ENCODE measurements at regions not wholly inside any gene's neighbourhood (a gene's known extent, or its start where the extent isn't known, plus 50 kb on each side); places are given as distances from the start of the nearest gene placed in this dataset.

- in situ Hi-C loops (cut with HindIII; ENCODE audit: low sequenced_read_pairs) = no loop called here
- no peak for TF ChIP-seq CTCF (IDR thresholded peaks at IDR 0.05; ENCODE audit: low read depth, low read length)
- no peak overlapping the region for H3K4me3 ChIP-seq (ENCODE audit: low read depth, low read length)
- no peak for DNase-seq (ENCODE audit: low read depth, low spot score)
Measured at GRCh38 chr7:7048213-7048612, 134.1 kb upstream of the C1GALT1 start.

GRCh38 chr7:7051206-7051877 is 131.0 kb upstream of the C1GALT1 start:
- in situ Hi-C loops (cut with HindIII; ENCODE audit: low sequenced_read_pairs) = no loop called here
- H3K4me3 ChIP-seq (ENCODE audit: low read depth, low read length) = no peak overlapping the region
- DNase-seq (ENCODE audit: low read depth, low spot score) = no peak
- no peak for TF ChIP-seq CTCF (IDR thresholded peaks at IDR 0.05; ENCODE audit: low read depth, low read length)

- no peak overlapping the region for H3K4me3 ChIP-seq (ENCODE audit: low read depth, low read length)
- no peak for DNase-seq (ENCODE audit: low read depth, low spot score)
- no peak for TF ChIP-seq CTCF (IDR thresholded peaks at IDR 0.05; ENCODE audit: low read depth, low read length)
- in situ Hi-C loops (cut with HindIII; ENCODE audit: low sequenced_read_pairs) = no loop called here
Measured at GRCh38 chr7:7054252-7054830, 128.0 kb upstream of the C1GALT1 start.

GRCh38 chr7:7060828-7061599 is 121.3 kb upstream of the C1GALT1 start:
- H3K4me3 ChIP-seq (ENCODE audit: low read depth, low read length) = no peak overlapping the region
- DNase-seq (ENCODE audit: low read depth, low spot score) = no peak
- in situ Hi-C loops (cut with HindIII; ENCODE audit: low sequenced_read_pairs) = no loop called here
- no peak for TF ChIP-seq CTCF (IDR thresholded peaks at IDR 0.05; ENCODE audit: low read depth, low read length)

- TF ChIP-seq CTCF (IDR thresholded peaks at IDR 0.05; ENCODE audit: low read depth, low read length) = no peak
- H3K4me3 ChIP-seq (ENCODE audit: low read depth, low read length) = no peak overlapping the region
- no peak for DNase-seq (ENCODE audit: low read depth, low spot score)
- in situ Hi-C loops (cut with HindIII; ENCODE audit: low sequenced_read_pairs) = no loop called here
Measured at GRCh38 chr7:7077945-7078344, 104.4 kb upstream of the C1GALT1 start.

- in situ Hi-C loops (cut with HindIII; ENCODE audit: low sequenced_read_pairs) = no loop called here
- no peak for TF ChIP-seq CTCF (IDR thresholded peaks at IDR 0.05; ENCODE audit: low read depth, low read length)
- DNase-seq (ENCODE audit: low read depth, low spot score) = no peak
Measured at GRCh38 chr7:7080802-7081201, 101.5 kb upstream of the C1GALT1 start.

More at GRCh38 chr7:7080802-7081201, 101.5 kb upstream of the C1GALT1 start:
- H3K4me3 ChIP-seq (ENCODE audit: low read depth, low read length) = no peak overlapping the region
